SK-N-SH (cell line): ENCODE measurements at regions not wholly inside any gene's neighbourhood (a gene's known extent, or its start where the extent isn't known, plus 50 kb on each side); places are given as distances from the start of the nearest gene placed in this dataset.

Experiments used
- CTCF ChIA-PET: fragments of 300-600, 350-600 bp; formaldehyde crosslinking; extraction: SDS; loops from one replicate; lab custom pipeline; 2021; lab: Yijun Ruan, JAX
- POLR2A ChIA-PET: fragments of 350-600 bp; sonication (Branson Sonifier 250); formaldehyde crosslinking; extraction: SDS; loops from one replicate; lab custom pipeline; 2020; ENCODE audit warnings: antibody characterized with exemption, inconsistent platforms; lab: Yijun Ruan, JAX
- DNase-seq: peaks from one replicate; pipeline ENCODE4 v3.0.0; 2012
- H2AFZ ChIP-seq: fragments of 200-600 bp; sonication (generic); 2 replicates; pipeline ENCODE4 v1.8.1; 2016; ENCODE audit warnings: antibody characterized with exemption, mild to moderate bottlenecking, low read depth
- H3F3A ChIP-seq: fragments of 200-600 bp; sonication (generic); replicated peaks from 2 replicates; pipeline ENCODE3; 2016; ENCODE audit warnings: antibody characterized with exemption, mild to moderate bottlenecking; ENCODE audit not compliant: insufficient read depth
- H3K27ac ChIP-seq, 2 experiments: fragments of 200-500 bp in 1 of 2; fragments of 200-600 bp in 1 of 2; sonication (Bioruptor generic) in 1 of 2; sonication (generic), shearing (Covaris generic) in 1 of 2; 2 replicates each; pipeline versions ENCODE4 v1.5.1 to v1.6.1; 2014 to 2016; ENCODE audit warnings: low read depth in 2 of 2, inconsistent platforms in 1 of 2, low read length in 1 of 2, mild to moderate bottlenecking in 1 of 2, mixed read lengths in 1 of 2
- H3K27me3 ChIP-seq: fragments of 200-600 bp; sonication (generic), shearing (Covaris generic); 2 replicates; pipeline ENCODE4 v1.6.1; 2016; ENCODE audit warnings: mixed run types; ENCODE audit not compliant: insufficient read depth
- H3K36me3 ChIP-seq, 2 experiments: fragments of 200-500 bp in 1 of 2; fragments of 200-600 bp in 1 of 2; sonication (Bioruptor generic) in 1 of 2; sonication (generic) in 1 of 2; replicated peaks in 1 of 2; 2 replicates each; pipeline versions ENCODE3 to v1.5.1; 2014 to 2016; ENCODE audit warnings: low read length in 1 of 2, mild to moderate bottlenecking in 1 of 2; ENCODE audit not compliant: insufficient read depth in 2 of 2, control insufficient read depth in 1 of 2
- H3K4me1 ChIP-seq, 2 experiments: fragments of 200-500 bp in 1 of 2; fragments of 200-600 bp in 1 of 2; sonication (Bioruptor generic) in 1 of 2; sonication (generic), shearing (Covaris generic) in 1 of 2; 2 replicates each; pipeline versions ENCODE4 v1.5.1 to v1.6.1; 2014 to 2016; ENCODE audit warnings: low read depth in 1 of 2, low read length in 1 of 2, mixed run types in 1 of 2; ENCODE audit not compliant: insufficient read depth in 2 of 2, control insufficient read depth in 1 of 2
- H3K4me2 ChIP-seq: fragments of 200-600 bp; sonication (generic), shearing (Covaris generic); 2 replicates; pipeline ENCODE4 v1.6.1; 2017; ENCODE audit warnings: mixed run types
- H3K4me3 ChIP-seq, 2 experiments: fragments of 200-500 bp in 1 of 2; fragments of 200-600 bp in 1 of 2; sonication (Bioruptor generic) in 1 of 2; sonication (generic), shearing (Covaris generic) in 1 of 2; 2 replicates each; pipeline versions ENCODE4 v1.5.1 to v1.8.1; 2014 to 2016; ENCODE audit warnings: low read depth in 2 of 2, inconsistent platforms in 1 of 2, low read length in 1 of 2, mild to moderate bottlenecking in 1 of 2, mixed read lengths in 1 of 2, moderate library complexity in 1 of 2
- H3K79me2 ChIP-seq: fragments of 200-600 bp; sonication (generic); 2 replicates; pipeline ENCODE4 v1.8.1; 2017; ENCODE audit warnings: mild to moderate bottlenecking; ENCODE audit not compliant: insufficient read depth
- H3K9ac ChIP-seq: fragments of 200-600 bp; sonication (generic); 2 replicates; pipeline ENCODE4 v1.6.1; 2017; ENCODE audit warnings: mixed run types
- H3K9me2 ChIP-seq: fragments of 200-600 bp; sonication (generic); 2 replicates; pipeline ENCODE4 v1.6.1; 2017; ENCODE audit warnings: mixed run types
- H3K9me3 ChIP-seq: fragments of 200-600 bp; sonication (generic); 2 replicates; pipeline ENCODE4 v1.6.1; 2017; ENCODE audit warnings: mixed run types, mild to moderate bottlenecking, moderate library complexity
- H4K20me1 ChIP-seq: fragments of 200-600 bp; sonication (generic); 2 replicates; pipeline ENCODE4 v1.6.1; 2017; ENCODE audit warnings: mild to moderate bottlenecking, mixed run types; ENCODE audit not compliant: insufficient read depth
- CHD2 ChIP-seq: fragments of 150-350 bp; IDR thresholded peaks from 2 replicates; pipeline ENCODE4 v1.6.1; 2018; ENCODE audit warnings: low read length; ENCODE audit not compliant: partially characterized antibody
- ELF1 ChIP-seq: IDR thresholded peaks from 2 replicates; pipeline ENCODE4 v1.4.0; 2012
- EP300 ChIP-seq, 2 experiments: IDR thresholded peaks; 2 replicates each; pipeline versions ENCODE4 v1.4.0 to v1.6.1; 2012; ENCODE audit warnings: borderline replicate concordance in 1 of 2, low read depth in 1 of 2, low read length in 1 of 2
- FOXM1 ChIP-seq: IDR thresholded peaks from 2 replicates; pipeline ENCODE4 v1.4.0; 2012; ENCODE audit warnings: low read depth, mild to moderate bottlenecking
- GABPA ChIP-seq: IDR thresholded peaks from 2 replicates; pipeline ENCODE4 v1.4.0; 2012; ENCODE audit warnings: low read depth, mild to moderate bottlenecking
- JUND ChIP-seq: IDR thresholded peaks from 2 replicates; pipeline ENCODE4 v1.4.0; 2012
- MAX ChIP-seq: IDR thresholded peaks from 2 replicates; pipeline ENCODE4 v1.4.0; 2012; ENCODE audit warnings: low read depth
- MXI1 ChIP-seq: IDR thresholded peaks from 2 replicates; pipeline ENCODE4 v1.6.1; 2012; ENCODE audit warnings: mild to moderate bottlenecking, low read depth, low read length, improper control_type of control experiment
- NFIC ChIP-seq: IDR thresholded peaks from 2 replicates; pipeline ENCODE4 v1.4.0; 2012; ENCODE audit warnings: borderline replicate concordance
- NRF1 ChIP-seq: IDR thresholded peaks from 2 replicates; pipeline ENCODE4 v1.6.1; 2012; ENCODE audit warnings: low read depth, mild to moderate bottlenecking, low read length
- RCOR1 ChIP-seq: fragments of 150-350 bp; IDR thresholded peaks from 2 replicates; pipeline ENCODE4 v1.6.1; 2017; ENCODE audit warnings: antibody characterized with exemption, low read length
- REST ChIP-seq: IDR thresholded peaks from 2 replicates; pipeline ENCODE4 v1.6.1; 2012; ENCODE audit warnings: mild to moderate bottlenecking, low read depth, low read length, moderate library complexity
- SMC3 ChIP-seq: IDR thresholded peaks from 2 replicates; pipeline ENCODE4 v1.6.1; 2012; ENCODE audit warnings: low read depth, low read length, improper control_type of control experiment
- TAF1 ChIP-seq: IDR thresholded peaks from 2 replicates; pipeline ENCODE4 v1.6.1; 2012; ENCODE audit warnings: low read depth, mild to moderate bottlenecking, low read length, moderate library complexity, borderline replicate concordance
- TCF12 ChIP-seq: IDR thresholded peaks from 2 replicates; pipeline ENCODE4 v1.4.0; 2012
- TEAD4 ChIP-seq: IDR thresholded peaks from 2 replicates; pipeline ENCODE4 v1.4.0; 2012; ENCODE audit warnings: mild to moderate bottlenecking, borderline replicate concordance; ENCODE audit not compliant: insufficient read depth
- USF2 ChIP-seq: fragments of 150-350 bp; IDR thresholded peaks from 2 replicates; pipeline ENCODE4 v1.6.1; 2017; ENCODE audit warnings: antibody characterized with exemption, low read length, low read depth, borderline replicate concordance
- YY1 ChIP-seq: IDR thresholded peaks from 2 replicates; pipeline ENCODE4 v1.4.0; 2012; ENCODE audit warnings: low read depth, mild to moderate bottlenecking
- WGBS: methylation state at CpG from one replicate; pipeline ENCODE4 v1.1.6; 2017; ENCODE audit warnings: low lambda C conversion rate; 5-methylcytosine and 5-hydroxymethylcytosine counted together

GRCh38 chr2:12211326-12212175 is 465.1 kb downstream of the LPIN1 start:
- Histone ChIP-seq H3K9me2 (no peaks in the 10 kb centered on the region), H3K36me3 (no peaks in the 10 kb centered on the region), H3K4me1 (peaks cover 0 to 2% of the 10 kb centered on the region in 2 experiments; a peak in 1 of 4 replicates), H3K4me3 (no peak overlapping the region), H3F3A (no peaks in the 10 kb centered on the region), H3K79me2 (no peaks in the 10 kb centered on the region), H4K20me1 (no peaks in the 10 kb centered on the region), H3K9me3 (no peaks in the 10 kb centered on the region), H2AFZ (no peak overlapping the region), H3K27ac (no peak overlapping the region), H3K9ac (no peak overlapping the region), H3K4me2 (no peak overlapping the region), H3K27me3 (no peaks in the 10 kb centered on the region)
- ChIA-PET CTCF (interaction anchor here (1.8 kb wide), 1 partner anchor 12 kb away, joined by 4 read pairs; no protein-coding TSS in a partner anchor), POLR2A (no interaction called here)
- 53% methylated on average over 3 of the region's 3 CpGs for WGBS
- TF ChIP-seq GABPA (no peak), FOXM1 (no peak), NRF1 (no peak), RCOR1 (no peak), TAF1 (no peak), TEAD4 (no peak), TCF12 (no peak), YY1 (no peak), CHD2 (no peak), EP300 (IDR thresholded peaks at IDR 0.05; ENCODE audit: borderline replicate concordance in 1 of 2, low read depth in 1 of 2, low read length in 1 of 2) (no peak), ELF1 (no peak), MAX (no peak), SMC3 (no peak), JUND (no peak), USF2 (no peak), MXI1 (no peak), REST (no peak), NFIC (no peak)
- no peak for DNase-seq
